ENCODE measurements at regions not wholly inside any gene's neighbourhood (a gene's known extent, or its start where the extent isn't known, plus 50 kb on each side); places are given as distances from the start of the nearest gene placed in this dataset.
A peak's percentile ranks its signal among the peaks of the same experiment; 100 is the strongest.

DNA sequence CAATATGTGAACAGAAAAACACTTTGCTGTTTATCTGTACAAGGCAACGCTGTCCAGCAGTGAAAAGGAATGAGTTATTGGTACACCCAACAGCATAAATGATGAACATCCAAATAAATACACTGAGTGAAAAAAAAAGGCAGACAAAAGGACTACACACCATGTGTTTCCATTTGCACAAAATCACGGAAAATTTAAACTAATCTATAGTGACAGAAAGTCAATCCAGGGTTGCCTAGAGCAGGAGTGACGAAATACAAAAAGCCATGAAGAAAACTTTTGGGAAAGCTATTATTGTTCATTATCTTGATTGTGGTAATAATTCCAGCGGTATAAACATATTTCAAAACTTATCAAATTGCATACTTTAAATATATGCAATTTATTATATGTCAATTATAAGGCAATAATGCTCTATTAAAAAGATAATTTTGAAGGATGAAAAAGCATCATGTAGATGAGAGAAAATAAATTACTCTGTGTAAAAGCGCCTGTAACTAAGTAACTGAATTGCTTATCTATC lies 578.0 kb upstream of the TMEM132C start:
- Histone ChIP-seq H3K36me3 (replicated peaks) (no peaks in the 10 kb centered on the region), H3K27me3 (replicated peaks) (no peaks in the 10 kb centered on the region), H3K27ac (no peak overlapping the region), H3K4me3 (ENCODE audit: low read depth, low read length) (no peak overlapping the region)
- DNase-seq, result no peak
- in situ Hi-C loops (cut with HindIII; ENCODE audit: low pct_ligation_motif_present, low sequenced_read_pairs), result no loop called here
- TF ChIP-seq, protein P1, sequence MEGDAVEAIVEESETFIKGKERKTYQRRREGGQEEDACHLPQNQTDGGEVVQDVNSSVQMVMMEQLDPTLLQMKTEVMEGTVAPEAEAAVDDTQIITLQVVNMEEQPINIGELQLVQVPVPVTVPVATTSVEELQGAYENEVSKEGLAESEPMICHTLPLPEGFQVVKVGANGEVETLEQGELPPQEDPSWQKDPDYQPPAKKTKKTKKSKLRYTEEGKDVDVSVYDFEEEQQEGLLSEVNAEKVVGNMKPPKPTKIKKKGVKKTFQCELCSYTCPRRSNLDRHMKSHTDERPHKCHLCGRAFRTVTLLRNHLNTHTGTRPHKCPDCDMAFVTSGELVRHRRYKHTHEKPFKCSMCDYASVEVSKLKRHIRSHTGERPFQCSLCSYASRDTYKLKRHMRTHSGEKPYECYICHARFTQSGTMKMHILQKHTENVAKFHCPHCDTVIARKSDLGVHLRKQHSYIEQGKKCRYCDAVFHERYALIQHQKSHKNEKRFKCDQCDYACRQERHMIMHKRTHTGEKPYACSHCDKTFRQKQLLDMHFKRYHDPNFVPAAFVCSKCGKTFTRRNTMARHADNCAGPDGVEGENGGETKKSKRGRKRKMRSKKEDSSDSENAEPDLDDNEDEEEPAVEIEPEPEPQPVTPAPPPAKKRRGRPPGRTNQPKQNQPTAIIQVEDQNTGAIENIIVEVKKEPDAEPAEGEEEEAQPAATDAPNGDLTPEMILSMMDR (IDR thresholded peaks at IDR 0.05; ENCODE audit: low read depth, low read length, missing control alignments), result no peak

GRCh38 chr12:127690161-127690560 lies 576.8 kb upstream of the TMEM132C start:
- Histone ChIP-seq H3K27ac (no peak overlapping the region), H3K36me3 (replicated peaks) (no peaks in the 10 kb centered on the region), H3K27me3 (replicated peaks) (no peaks in the 10 kb centered on the region), H3K4me3 (ENCODE audit: low read depth, low read length) (no peak overlapping the region)
- in situ Hi-C loops (cut with HindIII; ENCODE audit: low pct_ligation_motif_present, low sequenced_read_pairs), result no loop called here
- TF ChIP-seq, protein P1 (IDR thresholded peaks at IDR 0.05; ENCODE audit: low read depth, low read length, missing control alignments), result peak; percentile 32
- no peak for DNase-seq

- TF ChIP-seq, protein P1 (IDR thresholded peaks at IDR 0.05; ENCODE audit: low read depth, low read length, missing control alignments), result no peak
- H3K27me3 ChIP-seq (replicated peaks), result no peaks in the 10 kb centered on the region
- no peak overlapping the region for H3K27ac ChIP-seq
- DNase-seq, result no peak
- H3K36me3 ChIP-seq (replicated peaks), result no peaks in the 10 kb centered on the region
- no peak overlapping the region for H3K4me3 ChIP-seq (ENCODE audit: low read depth, low read length)
- in situ Hi-C loops (cut with HindIII; ENCODE audit: low pct_ligation_motif_present, low sequenced_read_pairs), result no loop called here
Measured at GRCh38 chr12:127696963-127697362, 570.0 kb upstream of the TMEM132C start.

DNA sequence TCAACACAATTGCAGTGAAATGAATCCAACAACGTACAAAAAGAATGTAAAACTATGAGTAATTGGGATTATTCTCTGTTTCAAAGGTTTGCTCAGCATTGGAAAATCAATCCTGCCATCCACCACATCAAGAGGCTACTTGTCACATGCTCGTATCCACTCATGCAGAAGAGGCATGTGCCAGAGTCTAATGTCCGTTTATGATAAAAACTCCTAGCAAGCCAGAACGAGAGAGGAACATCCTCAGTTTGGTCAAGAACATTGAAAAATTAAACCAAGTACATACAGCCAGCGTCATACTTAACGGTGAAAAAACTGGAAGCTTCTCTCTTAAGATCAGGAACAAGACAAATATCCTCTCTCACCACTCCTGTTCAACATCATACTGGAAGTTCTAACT lies 563.9 kb upstream of the TMEM132C start:
- Histone ChIP-seq H3K36me3 (replicated peaks) (no peaks in the 10 kb centered on the region), H3K4me3 (ENCODE audit: low read depth, low read length) (no peak overlapping the region), H3K27me3 (replicated peaks) (no peaks in the 10 kb centered on the region), H3K27ac (no peak overlapping the region)
- in situ Hi-C loops (cut with HindIII; ENCODE audit: low pct_ligation_motif_present, low sequenced_read_pairs), result no loop called here
- DNase-seq, result no peak
- TF ChIP-seq, protein P1 (IDR thresholded peaks at IDR 0.05; ENCODE audit: low read depth, low read length, missing control alignments), result no peak

GRCh38 chr12:127711108-127711507 lies 555.9 kb upstream of the TMEM132C start:
- H3K27ac ChIP-seq, result no peak overlapping the region

More at GRCh38 chr12:127711108-127711507, 555.9 kb upstream of the TMEM132C start:
- H3K4me3 ChIP-seq (ENCODE audit: low read depth, low read length), result no peak overlapping the region
- TF ChIP-seq, protein P1 (IDR thresholded peaks at IDR 0.05; ENCODE audit: low read depth, low read length, missing control alignments), result peak; percentile 51
- DNase-seq, result no peak
- no peaks in the 10 kb centered on the region for H3K36me3 ChIP-seq (replicated peaks)
- in situ Hi-C loops (cut with HindIII; ENCODE audit: low pct_ligation_motif_present, low sequenced_read_pairs), result no loop called here
- no peaks in the 10 kb centered on the region for H3K27me3 ChIP-seq (replicated peaks)
